HG03442 (cell line): ENCODE measurements at regions not wholly inside any gene's neighbourhood (a gene's known extent, or its start where the extent isn't known, plus 50 kb on each side); places are given as distances from the start of the nearest gene placed in this dataset.
"Not testable (repeated sequence)": the region's sequence is repeated elsewhere in the genome, so short reads cannot be mapped to it uniquely, and the experiment has no call there.

Experiments
- ATAC-seq: cut with Tn5 transposase; IDR thresholded peaks from one replicate; pipeline ENCODE4 v1.9.1; 2021; ENCODE audit warnings: mild to moderate bottlenecking, moderate library complexity; ENCODE audit not compliant: unreplicated experiment

GRCh38 chr17:53100126-53100525 lies 722.6 kb upstream of the KIF2B start:
- ATAC-seq = no peak

DNA sequence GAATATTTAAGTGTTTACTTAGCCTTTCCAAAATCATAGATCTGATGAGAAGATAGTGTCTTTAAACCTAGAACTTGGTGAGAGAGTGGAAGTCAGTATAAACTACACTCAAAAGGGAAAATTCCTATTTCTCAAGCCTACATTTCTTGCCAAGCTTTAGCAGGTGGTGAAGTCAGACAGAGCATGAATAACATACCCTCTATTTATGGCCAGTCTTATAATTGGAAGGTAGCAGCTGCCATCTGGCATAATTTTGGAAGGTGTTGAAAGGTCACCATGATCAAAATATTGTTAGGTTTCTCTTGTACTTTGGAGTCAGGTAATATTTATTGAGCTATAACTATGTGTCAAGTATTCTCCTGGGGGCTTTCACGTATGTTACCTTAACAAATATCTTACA lies 729.3 kb upstream of the KIF2B start:
- no peak for ATAC-seq

GRCh38 chr17:53092072-53092471 lies 730.7 kb upstream of the KIF2B start:
- no peak for ATAC-seq

- ATAC-seq = no peak
These were observed 732.0 kb upstream of the KIF2B start for GRCh38 chr17:53090770-53091169.

DNA sequence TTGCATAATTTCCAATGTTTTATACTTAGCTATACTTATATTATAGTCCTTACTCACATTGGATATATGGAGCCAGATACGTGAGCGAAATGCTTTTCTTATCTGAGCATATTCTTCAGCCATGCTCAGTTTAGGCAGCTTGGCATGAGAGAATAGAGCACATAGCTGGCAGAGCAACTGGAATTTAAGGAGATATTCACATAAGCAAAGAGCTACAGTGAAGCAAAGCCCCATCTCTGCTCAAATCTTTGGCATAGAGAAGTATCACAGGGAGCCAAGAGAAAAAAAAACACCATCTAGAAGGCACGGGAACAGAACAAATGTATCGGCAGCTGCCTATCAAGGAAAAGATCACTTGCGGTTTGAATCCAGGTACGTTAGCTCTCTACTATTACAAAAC lies 734.2 kb upstream of the KIF2B start:
- ATAC-seq = no peak

- no peak for ATAC-seq
These were observed 761.3 kb upstream of the KIF2B start for GRCh38 chr17:53061446-53061845.

DNA sequence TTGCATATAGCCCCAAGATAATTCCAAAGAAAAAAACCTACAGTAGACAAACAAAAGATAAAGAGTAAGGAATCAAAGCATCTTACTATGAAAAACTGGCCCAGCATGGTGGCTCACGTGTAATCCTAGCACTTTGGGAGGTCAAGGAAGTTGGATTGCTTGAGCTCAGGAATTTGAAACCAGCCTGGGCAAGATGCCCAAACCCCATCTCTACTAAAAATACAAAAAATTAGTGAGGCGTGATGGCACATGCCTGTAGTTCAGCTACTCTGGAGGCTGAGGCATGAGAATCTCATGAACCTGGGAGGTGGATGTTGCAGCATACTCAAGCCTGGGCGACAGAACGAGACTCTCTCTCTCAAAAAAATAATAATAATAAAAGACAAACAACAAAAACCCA lies 764.7 kb upstream of the KIF2B start:
- no peak for ATAC-seq

DNA sequence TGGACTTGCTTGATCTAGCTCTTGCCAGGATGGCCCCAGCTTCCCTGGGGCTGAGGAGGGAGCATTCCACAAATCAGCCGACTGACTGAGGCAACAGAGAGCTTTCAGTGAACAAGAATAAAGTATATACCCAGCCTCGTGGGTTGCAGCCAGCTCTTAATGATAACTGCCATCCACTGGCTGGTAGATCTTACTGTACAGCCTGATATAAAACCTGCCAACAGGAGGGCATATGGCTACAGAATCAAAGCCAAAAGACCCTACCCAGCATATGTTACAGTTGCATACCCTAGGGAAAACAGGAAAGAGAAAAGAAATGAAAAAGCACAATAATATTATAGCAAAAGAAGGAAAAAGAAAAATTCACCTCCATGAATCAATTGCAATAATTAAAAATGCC lies 775.9 kb upstream of the KIF2B start:
- no peak for ATAC-seq

DNA sequence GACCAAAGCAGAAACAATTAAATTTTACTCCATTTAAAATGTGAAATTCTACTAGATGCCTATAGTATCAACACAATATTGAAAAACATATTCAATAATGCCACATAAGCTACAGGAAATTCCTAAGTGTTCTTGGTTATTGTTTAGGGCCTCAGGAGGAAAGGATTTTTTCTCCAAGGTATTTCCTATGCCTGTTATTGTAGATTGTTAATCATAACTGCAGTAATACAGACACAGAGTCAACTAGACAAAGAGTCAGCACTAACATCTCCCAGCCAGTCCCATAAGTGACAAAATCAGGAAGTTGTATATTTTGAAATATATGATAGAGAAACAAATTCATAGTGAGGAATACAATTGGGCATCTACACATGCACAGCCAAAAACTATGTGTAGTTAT lies 782.7 kb upstream of the KIF2B start:
- ATAC-seq = no peak

DNA sequence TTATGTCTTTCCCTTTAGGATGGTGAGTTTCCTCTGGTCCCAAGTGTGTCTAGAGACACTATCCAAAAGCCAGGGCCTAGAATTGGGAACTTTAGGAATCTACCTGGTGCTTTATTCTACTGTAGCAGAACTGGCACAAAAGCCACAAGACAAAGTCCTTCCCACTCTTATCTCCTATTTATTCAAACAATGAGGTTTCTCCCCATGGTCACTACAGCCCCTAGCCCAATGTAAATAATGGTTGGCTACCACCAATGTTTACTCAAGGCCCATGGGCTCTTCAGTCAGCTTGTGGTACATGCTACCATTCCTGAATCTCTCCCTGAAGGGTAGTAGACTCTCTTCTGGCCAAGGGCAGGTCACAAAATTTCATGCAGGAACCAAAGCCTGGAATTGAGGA lies 789.4 kb upstream of the KIF2B start:
- no peak for ATAC-seq

DNA sequence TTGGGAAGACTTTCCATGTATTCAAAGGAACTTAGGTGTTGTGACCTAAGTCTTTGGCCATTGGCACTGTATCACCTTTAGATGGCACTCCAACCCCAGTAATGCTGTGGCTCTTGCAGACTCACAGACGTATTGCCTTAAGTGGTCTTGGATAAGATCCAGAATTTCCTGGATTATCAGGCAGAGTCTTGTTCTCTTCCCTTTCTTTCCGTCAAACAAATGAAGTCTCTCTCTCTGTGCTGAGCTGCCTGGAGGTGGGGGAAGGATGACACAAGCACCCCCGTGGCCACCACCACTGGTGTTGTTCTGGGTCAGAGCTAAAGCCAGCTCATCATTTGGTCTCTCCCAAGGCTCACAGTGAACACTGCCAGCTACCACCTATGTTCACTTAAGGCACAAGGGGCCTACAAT lies 789.9 kb upstream of the KIF2B start:
- no peak for ATAC-seq

DNA sequence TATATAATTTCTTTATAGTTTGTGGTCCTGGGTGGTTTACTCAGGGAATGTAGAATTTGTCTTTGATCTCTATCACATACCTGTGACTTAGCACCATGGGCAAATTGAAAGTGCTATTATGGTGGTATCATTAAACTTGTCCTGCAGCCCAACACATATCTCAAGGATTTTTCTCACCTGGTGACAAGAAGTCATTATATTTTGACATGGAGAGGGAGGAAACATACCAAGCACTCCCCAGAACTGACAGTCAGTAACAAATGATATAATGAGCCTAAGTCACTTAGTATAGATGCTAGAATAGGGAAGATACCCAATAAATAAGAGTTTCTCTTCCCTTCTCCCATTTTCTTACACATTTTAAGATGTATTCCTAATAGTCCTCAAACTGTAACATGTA lies 805.5 kb upstream of the KIF2B start:
- ATAC-seq = no peak

GRCh38 chr17:53016085-53016484 lies 806.6 kb upstream of the KIF2B start:
- no peak for ATAC-seq

- no peak for ATAC-seq
These were observed 810.4 kb upstream of the KIF2B start for GRCh38 chr17:53012364-53012763.

DNA sequence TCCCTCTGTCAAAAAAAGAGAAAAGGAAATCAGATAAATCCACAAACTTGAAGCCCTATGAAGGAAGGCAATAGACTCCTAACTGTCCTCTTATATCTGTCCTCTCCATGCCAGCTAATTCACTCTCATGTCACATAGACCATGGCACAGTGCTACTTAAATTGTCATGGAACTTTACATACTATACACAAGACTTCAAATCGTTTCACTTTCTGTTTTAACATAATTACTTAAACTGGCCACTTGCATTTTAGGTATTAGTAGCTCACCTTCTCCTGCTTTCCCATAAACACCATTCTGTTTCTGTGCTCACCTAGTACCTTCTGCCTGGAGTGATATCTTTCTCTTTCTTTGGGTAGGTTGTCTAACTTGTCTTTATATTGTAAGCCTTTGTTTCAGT lies 816.7 kb upstream of the KIF2B start:
- ATAC-seq = no peak

GRCh38 chr17:53004902-53005301 lies 817.8 kb upstream of the KIF2B start:
- no peak for ATAC-seq

GRCh38 chr17:52995881-52996280 lies 826.8 kb upstream of the KIF2B start:
- no peak for ATAC-seq

- ATAC-seq = no peak
These were observed 827.6 kb upstream of the KIF2B start for GRCh38 chr17:52995147-52995546.

DNA sequence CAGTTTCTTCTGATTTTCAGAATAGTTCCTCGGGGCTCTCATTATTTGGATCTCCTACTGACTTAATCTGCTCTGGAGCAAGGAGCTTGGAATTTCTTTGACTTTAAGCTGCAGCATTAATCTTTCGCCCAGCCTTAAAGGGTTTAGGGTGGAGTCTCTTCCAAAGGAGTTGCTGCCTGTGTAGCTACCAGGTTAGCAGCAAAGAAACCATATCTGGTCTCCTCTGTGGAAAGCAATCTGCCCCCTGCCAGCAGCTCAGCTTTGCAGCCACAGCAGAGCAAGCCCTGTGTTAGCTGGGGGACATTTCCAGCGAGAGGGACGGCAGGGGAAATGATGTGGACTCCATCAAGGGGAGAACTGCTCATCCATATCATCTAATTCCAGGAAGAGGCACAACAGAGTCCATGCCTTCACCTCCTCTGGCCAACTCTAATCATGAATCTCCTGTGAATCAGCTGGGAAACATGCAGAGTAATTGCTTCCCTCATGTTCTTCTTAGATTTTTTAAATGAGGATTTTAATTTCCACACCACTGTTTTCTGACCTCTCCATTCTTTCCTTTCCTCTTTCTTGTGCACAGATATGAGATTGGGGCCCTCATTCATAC lies 827.6 kb upstream of the CA10 start:
- no peak for ATAC-seq

GRCh38 chr17:52982331-52982730 lies 823.8 kb upstream of the CA10 start:
- no peak for ATAC-seq

- ATAC-seq = no peak
These were observed 821.4 kb upstream of the CA10 start for GRCh38 chr17:52979921-52980320.

DNA sequence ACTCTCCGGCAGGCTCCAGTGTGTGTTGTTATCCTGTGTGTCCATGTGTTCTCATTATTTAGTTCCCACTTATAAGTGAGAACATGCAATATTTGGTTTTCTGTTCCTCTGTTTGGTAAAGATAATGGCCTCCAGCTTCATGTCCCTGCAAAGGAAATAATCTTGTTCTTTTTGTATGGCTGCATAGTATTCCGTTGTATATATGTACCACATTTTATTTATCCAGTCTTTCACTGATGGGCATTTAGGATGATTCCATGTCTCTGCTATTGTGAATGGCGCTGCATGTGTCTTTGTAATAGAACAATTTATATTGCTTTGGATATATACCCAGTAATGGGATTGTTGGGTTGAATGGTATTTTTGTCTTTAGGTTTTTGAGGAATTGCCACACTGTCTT lies 807.3 kb upstream of the CA10 start:
- no peak for ATAC-seq

GRCh38 chr17:52961751-52962150 lies 803.2 kb upstream of the CA10 start:
- ATAC-seq = not testable (repeated sequence)

GRCh38 chr17:52957411-52957810 lies 798.9 kb upstream of the CA10 start:
- ATAC-seq = no peak
